HG03159 (cell line): ENCODE measurements at regions not wholly inside any gene's neighbourhood (a gene's known extent, or its start where the extent isn't known, plus 50 kb on each side); places are given as distances from the start of the nearest gene placed in this dataset.
"Not testable (repeated sequence)": the region's sequence is repeated elsewhere in the genome, so short reads cannot be mapped to it uniquely, and the experiment has no call there.

Source experiments
- ATAC-seq: cut with Tn5 transposase; IDR thresholded peaks from one replicate; pipeline ENCODE4 v1.9.1; 2021; ENCODE audit warnings: mild to moderate bottlenecking, moderate library complexity; ENCODE audit not compliant: unreplicated experiment

- ATAC-seq: no peak
Measured at GRCh38 chrX:131356725-131357124, 67.6 kb upstream of the IGSF1 start.

- no peak for ATAC-seq
Measured at GRCh38 chrX:131359611-131360010, 70.5 kb upstream of the IGSF1 start.

- no peak for ATAC-seq
Measured at GRCh38 chrX:131365766-131366165, 76.7 kb upstream of the IGSF1 start.

- no peak for ATAC-seq
Measured at GRCh38 chrX:131366407-131366806, 77.3 kb upstream of the IGSF1 start.

GRCh38 chrX:131388293-131388692 lies 99.2 kb upstream of the IGSF1 start:
- no peak for ATAC-seq

GRCh38 chrX:131392666-131393065 lies 103.6 kb upstream of the IGSF1 start:
- ATAC-seq: no peak

- ATAC-seq: no peak
Measured at GRCh38 chrX:131393426-131393825, 104.3 kb upstream of the IGSF1 start.

- ATAC-seq: no peak
Measured at GRCh38 chrX:131394384-131394783, 105.3 kb upstream of the IGSF1 start.

GRCh38 chrX:131397891-131398290 lies 108.8 kb upstream of the IGSF1 start:
- no peak for ATAC-seq

- ATAC-seq: no peak
Measured at GRCh38 chrX:131399678-131400428, 110.7 kb upstream of the IGSF1 start.

- ATAC-seq: no peak
Measured at GRCh38 chrX:131402124-131402811, 113.2 kb upstream of the IGSF1 start.

GRCh38 chrX:131405497-131405896 lies 116.4 kb upstream of the IGSF1 start:
- ATAC-seq: peak; percentile 84

- no peak for ATAC-seq
Measured at GRCh38 chrX:131424895-131425294, 119.0 kb upstream of the OR13H1 start.

GRCh38 chrX:131430465-131430864 lies 113.4 kb upstream of the OR13H1 start:
- not testable (repeated sequence) for ATAC-seq

GRCh38 chrX:131441033-131441432 lies 102.8 kb upstream of the OR13H1 start:
- no peak for ATAC-seq

GRCh38 chrX:131445955-131446354 lies 97.9 kb upstream of the OR13H1 start:
- no peak for ATAC-seq

- not testable (repeated sequence) for ATAC-seq
Measured at GRCh38 chrX:131461855-131462254, 82.0 kb upstream of the OR13H1 start.

- not testable (repeated sequence) for ATAC-seq
Measured at GRCh38 chrX:131473809-131474208, 70.1 kb upstream of the OR13H1 start.

GRCh38 chrX:131477498-131477897 lies 66.4 kb upstream of the OR13H1 start:
- no peak for ATAC-seq
